K562 (cell line): ENCODE measurements at regions not wholly inside any gene's neighbourhood (a gene's known extent, or its start where the extent isn't known, plus 50 kb on each side); places are given as distances from the start of the nearest gene placed in this dataset.

Experiments used
- ATAC-seq: fragments of 200-7000 bp; cut with Tn5 transposase; 3 replicates; pipeline ENCODE4 v1.9.1; 2020; ENCODE audit warnings: moderate library complexity
- BruUV-seq: library from RNA; stranded (reverse); fragments of 400-500 nt; replicated peaks from 2 replicates; lab custom pipeline; 2021; lab: Mats Ljungman, UMichigan
- CTCF ChIA-PET: fragments of 300-600 bp; formaldehyde crosslinking; extraction: SDS; loops from one replicate; lab custom pipeline; 2021; ENCODE audit warnings: low intra/inter-chr PET ratio; lab: Yijun Ruan, JAX
- POLR2A ChIA-PET: fragments of 300-600, 350-650 bp; sonication (Branson Sonifier 250); formaldehyde crosslinking; extraction: SDS; loops from one replicate; lab custom pipeline; 2021; ENCODE audit warnings: antibody characterized with exemption, inconsistent platforms; lab: Yijun Ruan, JAX
- DNase-seq, 4 experiments: peaks; one replicate each; pipeline versions ENCODE4 v3.0.0 to v3.0.0-alpha.2; 2011 to 2018; ENCODE audit warnings: low spot score in 3 of 4, mixed read lengths in 3 of 4; ENCODE audit errors: extremely low read depth in 1 of 4
- FAIRE-seq: peaks from 2 replicates; lab custom pipeline; 2011; peaks lifted over from hg19 to GRCh38; lab: Jason Lieb, UNC
- H2AFZ ChIP-seq: 2 replicates; pipeline ENCODE4 v1.6.0; 2011; ENCODE audit warnings: low read depth, low read length, control low read depth, inconsistent platforms
- H3K27ac ChIP-seq: fragments of 200-600 bp; 3 replicates; pipeline ENCODE4 v1.8.0; 2011; ENCODE audit warnings: low read depth, mild to moderate bottlenecking, control low read depth, inconsistent platforms, low read length, moderate library complexity, mixed read lengths; ENCODE audit errors: extremely low read depth
- H3K27me3 ChIP-seq, 2 experiments: fragments of 300-600 bp in 1 of 2; 2 replicates in 1 of 2; 3 replicates in 1 of 2; pipeline versions ENCODE4 v1.6.0 to v1.8.0; 2011; ENCODE audit warnings: inconsistent platforms in 2 of 2, low read length in 2 of 2, mild to moderate bottlenecking in 1 of 2, mixed read lengths in 1 of 2, moderate library complexity in 1 of 2; ENCODE audit not compliant: control insufficient read depth in 2 of 2, insufficient read depth in 2 of 2
- H3K36me3 ChIP-seq: fragments of 300-600 bp; 3 replicates; pipeline ENCODE4 v1.8.0; 2011; ENCODE audit warnings: mild to moderate bottlenecking, low read length, inconsistent platforms; ENCODE audit not compliant: control insufficient read depth, insufficient read depth
- H3K4me1 ChIP-seq, 2 experiments: fragments of 200-600 bp in 1 of 2; replicated peaks in 1 of 2; 2 replicates in 1 of 2; 3 replicates in 1 of 2; pipeline versions ENCODE4 v1.5.1 to v1.8.0; 2011; ENCODE audit warnings: inconsistent platforms in 2 of 2, low read length in 2 of 2, mild to moderate bottlenecking in 1 of 2, mixed read lengths in 1 of 2, moderate library complexity in 1 of 2; ENCODE audit not compliant: control insufficient read depth in 2 of 2, insufficient read depth in 2 of 2
- H3K4me2 ChIP-seq: 2 replicates; pipeline ENCODE4 v1.6.1; 2011; ENCODE audit warnings: low read length, control low read depth, inconsistent platforms, mixed read lengths; ENCODE audit not compliant: insufficient read depth
- H3K4me3 ChIP-seq: fragments of 200-600 bp; sonication (generic), shearing (Covaris generic); 2 replicates; pipeline ENCODE4 v1.5.1; 2016; ENCODE audit warnings: control low read depth, inconsistent platforms
- H3K79me2 ChIP-seq: fragments of 200-600 bp; 3 replicates; pipeline ENCODE4 v1.8.0; 2011; ENCODE audit warnings: low read length, inconsistent platforms; ENCODE audit not compliant: control insufficient read depth, insufficient read depth
- H3K9ac ChIP-seq, 2 experiments: 2 replicates each; pipeline versions ENCODE4 v1.6.0 to v1.6.1; 2011; ENCODE audit warnings: low read depth in 2 of 2, low read length in 2 of 2, control low read depth in 1 of 2, inconsistent platforms in 1 of 2, mild to moderate bottlenecking in 1 of 2, mixed read lengths in 1 of 2; ENCODE audit not compliant: insufficient read depth in 1 of 2
- H3K9me1 ChIP-seq: one replicate; pipeline ENCODE4 v1.6.0; 2011; ENCODE audit warnings: inconsistent platforms, mild to moderate bottlenecking, low read length, moderate library complexity; ENCODE audit not compliant: control insufficient read depth, insufficient read depth
- H3K9me3 ChIP-seq: replicated peaks from 2 replicates; pipeline ENCODE4 v1.5.1; 2011; ENCODE audit warnings: low read depth, low read length, inconsistent platforms; ENCODE audit not compliant: control insufficient read depth, insufficient read depth
- H4K20me1 ChIP-seq: replicated peaks from 2 replicates; pipeline ENCODE4 v1.6.1; 2011; ENCODE audit warnings: low read length, inconsistent platforms, mixed read lengths; ENCODE audit not compliant: control insufficient read depth, insufficient read depth
- KAT2B ChIP-seq: IDR thresholded peaks from one replicate; pipeline ENCODE4 v1.6.1; 2012; ENCODE audit warnings: low read depth, mild to moderate bottlenecking, control low read depth, inconsistent platforms, low read length, moderate library complexity
- MEIS2 ChIP-seq: fragments of 450-650 bp; IDR thresholded peaks from 2 replicates; pipeline ENCODE4 v1.6.1; 2014; ENCODE audit warnings: mild to moderate bottlenecking; ENCODE audit not compliant: partially characterized antibody
- SRSF1 ChIP-seq: fragments of 200-400 bp; formaldehyde crosslinking; IDR thresholded peaks from 2 replicates; pipeline ENCODE4 v1.6.1; 2017; ENCODE audit warnings: mild to moderate bottlenecking, low read depth, low read length, moderate library complexity
- ZNF785 ChIP-seq: fragments of 250-450 bp; sonication (Bioruptor Pico); IDR thresholded peaks from 2 replicates; pipeline ENCODE4 v1.4.0; 2020; ENCODE audit warnings: mild to moderate bottlenecking
- WGBS: fragments of 100-300 bp; shearing (Covaris generic); methylation state at CpG from one replicate; pipeline ENCODE4 v1.1.6; 2016; ENCODE audit warnings: low coverage, mixed read lengths; ENCODE audit not compliant: insufficient coverage; ENCODE audit errors: missing lambda C conversion rate; 5-methylcytosine and 5-hydroxymethylcytosine counted together
- in situ Hi-C: fragments of 300-500 bp; cut with MboI; formaldehyde crosslinking; loops from 4 replicates; pipeline ENCODE4 v1.15.0; 2018; ENCODE audit warnings: inconsistent platforms, mixed read lengths
- intact Hi-C: fragments of 100-400 bp; cut with micrococcal nuclease; formaldehyde crosslinking; loops from 2 replicates; pipeline ENCODE4 v1.14.2; 2022
- TF ChIP-seq, protein P1 (sequence below): sonication (generic); formaldehyde crosslinking; IDR thresholded peaks from 2 replicates; pipeline ENCODE4 v1.8.1; 2023; ENCODE audit warnings: missing genetic modification reagents, mild to moderate bottlenecking, borderline replicate concordance

DNA sequence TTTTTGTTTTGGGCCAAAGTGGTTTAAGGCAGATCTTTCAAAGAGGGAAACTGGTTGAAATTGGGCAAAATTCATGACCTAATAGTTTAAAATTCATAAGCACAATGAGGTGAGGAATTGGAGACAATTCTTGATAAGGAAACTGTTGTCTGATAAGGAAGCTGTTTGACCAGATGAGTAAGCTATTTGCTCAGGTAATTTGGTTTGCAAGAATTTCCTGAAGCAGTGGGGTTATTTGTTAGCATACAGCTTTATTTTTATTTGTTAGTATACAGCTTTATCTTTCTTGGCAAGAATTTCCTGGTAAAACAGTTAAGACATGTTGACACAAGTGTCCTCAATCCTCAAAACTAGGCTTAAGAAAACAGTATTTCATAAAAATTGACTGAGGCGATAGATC is 559.0 kb downstream of the GALC start (continued):
- TF ChIP-seq, protein P1, sequence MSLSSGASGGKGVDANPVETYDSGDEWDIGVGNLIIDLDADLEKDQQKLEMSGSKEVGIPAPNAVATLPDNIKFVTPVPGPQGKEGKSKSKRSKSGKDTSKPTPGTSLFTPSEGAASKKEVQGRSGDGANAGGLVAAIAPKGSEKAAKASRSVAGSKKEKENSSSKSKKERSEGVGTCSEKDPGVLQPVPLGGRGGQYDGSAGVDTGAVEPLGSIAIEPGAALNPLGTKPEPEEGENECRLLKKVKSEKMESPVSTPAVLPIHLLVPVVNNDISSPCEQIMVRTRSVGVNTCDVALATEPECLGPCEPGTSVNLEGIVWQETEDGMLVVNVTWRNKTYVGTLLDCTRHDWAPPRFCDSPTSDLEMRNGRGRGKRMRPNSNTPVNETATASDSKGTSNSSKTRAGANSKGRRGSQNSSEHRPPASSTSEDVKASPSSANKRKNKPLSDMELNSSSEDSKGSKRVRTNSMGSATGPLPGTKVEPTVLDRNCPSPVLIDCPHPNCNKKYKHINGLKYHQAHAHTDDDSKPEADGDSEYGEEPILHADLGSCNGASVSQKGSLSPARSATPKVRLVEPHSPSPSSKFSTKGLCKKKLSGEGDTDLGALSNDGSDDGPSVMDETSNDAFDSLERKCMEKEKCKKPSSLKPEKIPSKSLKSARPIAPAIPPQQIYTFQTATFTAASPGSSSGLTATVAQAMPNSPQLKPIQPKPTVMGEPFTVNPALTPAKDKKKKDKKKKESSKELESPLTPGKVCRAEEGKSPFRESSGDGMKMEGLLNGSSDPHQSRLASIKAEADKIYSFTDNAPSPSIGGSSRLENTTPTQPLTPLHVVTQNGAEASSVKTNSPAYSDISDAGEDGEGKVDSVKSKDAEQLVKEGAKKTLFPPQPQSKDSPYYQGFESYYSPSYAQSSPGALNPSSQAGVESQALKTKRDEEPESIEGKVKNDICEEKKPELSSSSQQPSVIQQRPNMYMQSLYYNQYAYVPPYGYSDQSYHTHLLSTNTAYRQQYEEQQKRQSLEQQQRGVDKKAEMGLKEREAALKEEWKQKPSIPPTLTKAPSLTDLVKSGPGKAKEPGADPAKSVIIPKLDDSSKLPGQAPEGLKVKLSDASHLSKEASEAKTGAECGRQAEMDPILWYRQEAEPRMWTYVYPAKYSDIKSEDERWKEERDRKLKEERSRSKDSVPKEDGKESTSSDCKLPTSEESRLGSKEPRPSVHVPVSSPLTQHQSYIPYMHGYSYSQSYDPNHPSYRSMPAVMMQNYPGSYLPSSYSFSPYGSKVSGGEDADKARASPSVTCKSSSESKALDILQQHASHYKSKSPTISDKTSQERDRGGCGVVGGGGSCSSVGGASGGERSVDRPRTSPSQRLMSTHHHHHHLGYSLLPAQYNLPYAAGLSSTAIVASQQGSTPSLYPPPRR (CRISPR knock-in tag) = no peak
- TF ChIP-seq ZNF785 (no peak), KAT2B (no peak), SRSF1 (no peak)

DNA sequence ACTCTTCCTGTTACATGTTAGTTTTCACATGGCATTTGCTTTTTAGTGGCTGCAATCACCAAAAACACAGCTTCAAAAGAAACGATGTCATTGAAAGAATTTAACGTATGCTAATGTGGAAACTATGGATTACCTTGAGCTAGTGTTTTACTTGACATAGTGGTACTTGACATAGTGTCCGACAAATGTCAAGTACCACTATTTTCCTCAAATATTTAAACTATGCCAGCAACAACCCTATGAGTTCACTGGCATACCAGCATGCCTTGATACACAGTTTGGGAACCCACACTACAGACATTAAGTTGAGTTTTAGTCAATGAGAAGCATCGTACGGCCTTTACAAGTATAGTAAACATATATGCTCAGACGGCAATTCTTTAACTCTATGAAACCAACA is 560.3 kb downstream of the GALC start:
- FAIRE-seq = no peak
- no peak for TF ChIP-seq MEIS2
- TF ChIP-seq, all 486 proteins: peak for 0
- Histone ChIP-seq H3K4me3 (no peak overlapping the region), H3K4me2 (no peak overlapping the region), H3K36me3 (no peaks in the 10 kb centered on the region), H3K4me1 (no peaks in the 10 kb centered on the region), H3K27me3 (no peaks in the 10 kb centered on the region), H4K20me1 (no peaks in the 10 kb centered on the region), H3K9me1 (no peaks in the 10 kb centered on the region), H3K79me2 (no peaks in the 10 kb centered on the region), H3K27ac (no peak overlapping the region), H3K9ac (no peak overlapping the region), H3K9me3 (no peaks in the 10 kb centered on the region), H2AFZ (no peak overlapping the region)
- ATAC-seq (no peak), DNase-seq (no peak)
- BruUV-seq = no TSS peak
- intact Hi-C loops = no loop called here
- CTCF ChIA-PET = no interaction called here
- in situ Hi-C loops = no loop called here
- POLR2A ChIA-PET = no interaction called here
- WGBS = under 1% methylated on average over 6 of the region's 6 CpGs
